Panc1 (cell line): ENCODE measurements at regions not wholly inside any gene's neighbourhood (a gene's known extent, or its start where the extent isn't known, plus 50 kb on each side); places are given as distances from the start of the nearest gene placed in this dataset.

Experiments
- SIN3A ChIP-seq: IDR thresholded peaks from 2 replicates; pipeline ENCODE4 v1.6.1; 2012; ENCODE audit warnings: low read depth, mild to moderate bottlenecking, low read length, moderate library complexity, borderline replicate concordance; ENCODE audit not compliant: insufficient read depth
- TF ChIP-seq, protein P1 (sequence below): fragments of 450-650 bp; IDR thresholded peaks from 2 replicates; pipeline ENCODE4 v1.5.1; 2017; ENCODE audit warnings: mild to moderate bottlenecking

DNA sequence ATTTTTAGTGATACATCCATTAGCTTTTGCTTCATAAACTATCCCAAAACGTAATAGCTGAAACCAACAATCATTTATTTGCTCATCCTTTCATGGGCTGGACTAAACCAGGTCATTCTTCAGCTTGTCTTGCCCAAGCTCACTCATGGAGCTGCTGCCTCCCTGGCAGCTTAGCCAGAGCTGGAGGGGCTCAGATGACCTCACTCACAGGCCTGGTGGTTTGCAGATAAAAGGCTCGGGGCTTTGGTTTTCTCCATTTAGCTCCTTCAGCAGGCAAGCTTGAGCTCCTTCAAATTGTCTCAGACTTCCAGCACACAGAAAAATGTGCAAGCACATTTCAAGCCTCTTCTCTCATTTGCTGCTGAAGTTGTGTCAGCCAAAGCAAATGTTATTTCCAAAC is 139.1 kb downstream of the BTBD3 start:
- TF ChIP-seq, protein P1, sequence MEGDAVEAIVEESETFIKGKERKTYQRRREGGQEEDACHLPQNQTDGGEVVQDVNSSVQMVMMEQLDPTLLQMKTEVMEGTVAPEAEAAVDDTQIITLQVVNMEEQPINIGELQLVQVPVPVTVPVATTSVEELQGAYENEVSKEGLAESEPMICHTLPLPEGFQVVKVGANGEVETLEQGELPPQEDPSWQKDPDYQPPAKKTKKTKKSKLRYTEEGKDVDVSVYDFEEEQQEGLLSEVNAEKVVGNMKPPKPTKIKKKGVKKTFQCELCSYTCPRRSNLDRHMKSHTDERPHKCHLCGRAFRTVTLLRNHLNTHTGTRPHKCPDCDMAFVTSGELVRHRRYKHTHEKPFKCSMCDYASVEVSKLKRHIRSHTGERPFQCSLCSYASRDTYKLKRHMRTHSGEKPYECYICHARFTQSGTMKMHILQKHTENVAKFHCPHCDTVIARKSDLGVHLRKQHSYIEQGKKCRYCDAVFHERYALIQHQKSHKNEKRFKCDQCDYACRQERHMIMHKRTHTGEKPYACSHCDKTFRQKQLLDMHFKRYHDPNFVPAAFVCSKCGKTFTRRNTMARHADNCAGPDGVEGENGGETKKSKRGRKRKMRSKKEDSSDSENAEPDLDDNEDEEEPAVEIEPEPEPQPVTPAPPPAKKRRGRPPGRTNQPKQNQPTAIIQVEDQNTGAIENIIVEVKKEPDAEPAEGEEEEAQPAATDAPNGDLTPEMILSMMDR = no peak
- no peak for TF ChIP-seq SIN3A
